ENCODE measurements at regions not wholly inside any gene's neighbourhood (a gene's known extent, or its start where the extent isn't known, plus 50 kb on each side); places are given as distances from the start of the nearest gene placed in this dataset.

- no peak for DNase-seq
- Histone ChIP-seq H3K9me3 (no peaks in the 10 kb centered on the region), H3K4me1 (no peaks in the 10 kb centered on the region), H3K4me3 (no peak overlapping the region), H3K27me3 (no peaks in the 10 kb centered on the region), H3K36me3 (no peaks in the 10 kb centered on the region), H3K27ac (no peak overlapping the region)
- TF ChIP-seq POLR2A (IDR thresholded peaks at IDR 0.05): no peak
- TF ChIP-seq CTCF (IDR thresholded peaks at IDR 0.05): no peak
Observed at GRCh38 chr6:113050010-113050858, 703.1 kb downstream of the RFPL4B start.

GRCh38 chr6:113050979-113051378 lies 703.8 kb downstream of the RFPL4B start:
- Histone ChIP-seq H3K9me3 (no peaks in the 10 kb centered on the region), H3K4me1 (no peaks in the 10 kb centered on the region), H3K36me3 (no peaks in the 10 kb centered on the region), H3K4me3 (no peak overlapping the region), H3K27me3 (no peaks in the 10 kb centered on the region), H3K27ac (no peak overlapping the region)
- no peak for DNase-seq
- no peak for TF ChIP-seq CTCF (IDR thresholded peaks at IDR 0.05)
- no peak for TF ChIP-seq POLR2A (IDR thresholded peaks at IDR 0.05)

- H3K27ac ChIP-seq: no peak overlapping the region
- DNase-seq: no peak
- H3K27me3 ChIP-seq: no peaks in the 10 kb centered on the region
- no peaks in the 10 kb centered on the region for H3K4me1 ChIP-seq
- no peaks in the 10 kb centered on the region for H3K9me3 ChIP-seq
- TF ChIP-seq POLR2A (IDR thresholded peaks at IDR 0.05) (no peak), CTCF (IDR thresholded peaks at IDR 0.05) (no peak)
- no peak overlapping the region for H3K4me3 ChIP-seq
- H3K36me3 ChIP-seq: no peaks in the 10 kb centered on the region
Observed at GRCh38 chr6:113052506-113052905, 705.4 kb downstream of the RFPL4B start.

GRCh38 chr6:113055061-113055460 lies 707.9 kb downstream of the RFPL4B start:
- Histone ChIP-seq H3K27ac (no peak overlapping the region), H3K4me3 (no peak overlapping the region), H3K9me3 (no peaks in the 10 kb centered on the region), H3K4me1 (no peaks in the 10 kb centered on the region), H3K36me3 (no peaks in the 10 kb centered on the region), H3K27me3 (no peaks in the 10 kb centered on the region)
- TF ChIP-seq POLR2A (IDR thresholded peaks at IDR 0.05): no peak
- no peak for DNase-seq

- H3K9me3 ChIP-seq: no peaks in the 10 kb centered on the region
- no peak overlapping the region for H3K27ac ChIP-seq
Observed at GRCh38 chr6:113055998-113056397, 708.9 kb downstream of the RFPL4B start.

More at GRCh38 chr6:113055998-113056397, 708.9 kb downstream of the RFPL4B start:
- H3K4me3 ChIP-seq: no peak overlapping the region
- no peaks in the 10 kb centered on the region for H3K27me3 ChIP-seq
- no peak for DNase-seq
- no peaks in the 10 kb centered on the region for H3K4me1 ChIP-seq
- H3K36me3 ChIP-seq: no peaks in the 10 kb centered on the region
- TF ChIP-seq CTCF (IDR thresholded peaks at IDR 0.05): no peak
- TF ChIP-seq POLR2A (IDR thresholded peaks at IDR 0.05): no peak
